HG02852 (cell line): ENCODE measurements at regions not wholly inside any gene's neighbourhood (a gene's known extent, or its start where the extent isn't known, plus 50 kb on each side); places are given as distances from the start of the nearest gene placed in this dataset.
A peak's percentile ranks its signal among the peaks of the same experiment; 100 is the strongest.

Experiments
- ATAC-seq: cut with Tn5 transposase; IDR thresholded peaks from one replicate; pipeline ENCODE4 v1.9.1; 2021; ENCODE audit warnings: mild to moderate bottlenecking, moderate library complexity; ENCODE audit not compliant: unreplicated experiment

GRCh38 chr4:38536716-38537115 lies 127.3 kb upstream of the KLF3 start:
- no peak for ATAC-seq

DNA sequence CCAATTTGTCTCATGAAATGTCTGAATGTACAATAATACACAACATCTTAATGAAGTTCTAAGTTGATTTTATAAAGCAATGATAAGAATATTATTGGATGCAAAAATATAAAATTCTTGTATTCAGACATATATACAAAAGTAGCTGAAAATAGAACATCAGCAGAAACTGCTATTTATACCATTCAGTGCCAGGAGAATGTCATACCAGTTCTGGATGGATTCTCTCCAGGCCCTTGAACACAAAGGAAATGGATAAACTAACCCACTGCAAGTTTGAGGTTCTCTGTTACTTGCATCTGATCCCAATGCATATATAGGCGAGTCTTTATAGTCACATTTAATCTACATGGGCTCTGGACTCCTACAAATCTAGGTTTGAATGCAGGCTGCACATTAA lies 126.3 kb upstream of the KLF3 start:
- ATAC-seq: no peak

- ATAC-seq: no peak
These were observed 125.5 kb upstream of the KLF3 start for GRCh38 chr4:38538517-38538916.

- no peak for ATAC-seq
These were observed 124.5 kb upstream of the KLF3 start for GRCh38 chr4:38539501-38539900.

DNA sequence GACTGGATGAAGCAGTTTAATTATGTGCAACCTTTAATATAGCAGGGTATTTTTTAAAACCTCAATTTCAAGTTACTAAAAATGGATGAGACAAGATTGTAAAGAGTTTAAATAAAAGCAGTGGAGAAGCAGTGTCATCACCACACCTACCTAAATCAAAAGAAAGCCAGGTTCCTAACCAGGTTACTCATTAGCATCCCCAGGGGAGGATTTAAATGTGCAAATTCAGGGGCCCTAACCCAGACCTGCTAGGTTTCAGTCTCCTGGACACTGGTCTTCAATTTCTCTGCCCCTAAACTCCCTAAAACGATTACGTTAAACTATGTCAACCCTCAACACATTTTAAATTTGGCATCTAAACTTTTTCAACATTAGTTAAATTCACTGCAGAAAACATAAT lies 116.9 kb upstream of the KLF3 start:
- ATAC-seq: no peak

DNA sequence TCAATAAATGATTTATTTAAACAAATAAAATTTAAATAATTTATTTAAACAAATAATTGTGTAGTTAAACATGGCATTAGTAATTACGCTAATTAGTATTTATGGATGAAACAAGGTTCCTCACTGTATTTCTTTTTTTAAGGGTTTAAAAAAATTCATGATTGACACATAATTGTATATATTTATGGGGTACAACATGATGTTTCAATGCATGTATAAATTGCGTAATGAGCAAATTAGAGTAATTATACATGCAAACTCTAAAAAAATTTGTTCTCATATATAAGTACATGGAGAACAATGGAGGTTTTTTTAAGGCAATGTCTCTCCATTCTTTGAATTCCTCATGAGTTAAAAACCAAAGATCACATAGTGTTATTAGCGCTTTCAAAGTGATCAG lies 115.7 kb upstream of the KLF3 start:
- ATAC-seq: no peak

DNA sequence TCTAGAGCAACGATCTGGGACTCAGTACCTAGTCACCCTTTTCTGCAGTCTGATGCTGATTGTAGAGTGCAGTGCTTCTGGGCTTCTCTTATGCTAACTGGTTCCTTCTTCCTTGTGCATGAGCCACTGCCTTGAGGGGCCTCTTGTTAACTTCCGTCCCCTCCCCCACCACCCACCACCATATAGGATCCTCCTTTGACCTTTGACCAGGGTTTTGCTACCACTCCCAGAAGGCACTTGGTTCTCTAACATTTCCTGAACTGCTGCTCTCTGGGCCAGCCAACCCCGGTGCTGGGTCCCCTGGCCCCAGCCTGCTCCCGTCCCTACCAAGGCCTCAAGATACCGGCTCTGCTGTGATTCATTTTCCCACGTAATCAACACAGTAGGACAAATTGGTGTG lies 104.6 kb upstream of the KLF3 start:
- no peak for ATAC-seq

- no peak for ATAC-seq
These were observed 103.7 kb upstream of the KLF3 start for GRCh38 chr4:38560340-38560739.

- ATAC-seq: peak; percentile 91
These were observed 103.0 kb upstream of the KLF3 start for GRCh38 chr4:38560768-38561558.

DNA sequence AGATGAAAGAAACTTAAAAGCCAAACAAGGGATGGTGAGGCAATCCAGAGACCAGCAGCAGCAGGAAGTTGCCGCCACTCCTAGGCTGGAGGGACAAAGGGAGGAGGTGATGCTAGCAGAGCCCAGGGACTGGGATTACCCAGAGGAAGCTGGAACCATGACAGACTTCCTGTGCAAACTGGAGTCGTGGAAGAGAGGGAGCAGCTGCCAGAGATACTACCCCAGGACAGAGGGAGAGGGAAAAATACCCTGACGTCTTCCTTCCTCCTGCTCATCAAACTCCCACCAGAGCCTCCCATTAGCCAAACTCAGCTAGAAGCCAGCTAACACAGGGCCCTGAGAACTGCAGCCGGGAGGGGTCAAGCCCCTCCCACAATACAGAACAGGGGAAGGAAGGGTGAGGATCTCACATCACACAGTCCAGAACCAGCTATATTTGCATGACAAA lies 101.2 kb upstream of the KLF3 start:
- ATAC-seq: no peak

- ATAC-seq: no peak
These were observed 100.1 kb upstream of the KLF3 start for GRCh38 chr4:38563707-38564495.

DNA sequence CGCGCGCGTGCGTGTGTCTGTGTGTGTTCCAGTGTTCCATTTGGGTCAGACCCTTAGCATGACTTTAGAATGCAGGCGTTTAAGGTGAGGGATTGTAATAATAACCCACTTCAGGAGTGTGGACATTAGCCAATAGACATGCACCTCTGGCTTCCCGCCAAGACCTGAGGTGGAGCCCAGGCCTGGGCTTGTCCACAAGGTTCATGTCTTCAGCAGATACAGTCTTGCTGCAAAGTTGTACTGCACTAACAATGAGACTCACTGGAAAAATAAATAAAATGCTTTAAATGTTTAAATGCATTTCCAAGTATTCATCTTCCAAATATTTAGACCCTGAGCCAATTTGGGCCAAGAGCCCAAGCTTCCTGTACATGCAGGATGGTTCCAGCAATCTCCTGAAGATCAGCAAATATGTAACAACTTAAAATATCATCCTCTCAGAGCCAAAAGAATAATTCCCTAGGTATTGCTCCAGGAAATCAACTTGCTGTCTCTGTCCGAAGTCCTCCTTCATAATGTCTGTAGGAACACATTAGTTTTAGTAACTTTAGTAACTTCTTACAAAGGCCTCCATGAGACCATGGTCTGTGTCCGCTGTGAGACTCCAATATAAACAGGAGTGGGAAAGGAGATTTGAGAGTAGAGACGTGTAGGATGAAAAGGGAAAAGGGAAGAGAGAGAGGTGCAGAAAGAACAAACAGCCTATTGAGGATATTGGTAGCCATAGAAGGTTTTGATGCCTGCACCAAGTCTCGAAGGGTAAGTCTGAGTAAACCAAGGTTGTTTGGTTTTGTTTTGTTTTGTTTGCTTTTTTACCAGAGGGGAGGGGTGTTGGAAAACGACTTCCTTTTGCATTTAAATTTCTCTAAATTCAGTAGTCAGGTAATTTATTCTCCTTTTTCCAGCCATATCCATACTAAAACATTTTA lies 98.5 kb upstream of the KLF3 start:
- no peak for ATAC-seq

GRCh38 chr4:38566806-38567398 lies 97.1 kb upstream of the KLF3 start:
- ATAC-seq: no peak

DNA sequence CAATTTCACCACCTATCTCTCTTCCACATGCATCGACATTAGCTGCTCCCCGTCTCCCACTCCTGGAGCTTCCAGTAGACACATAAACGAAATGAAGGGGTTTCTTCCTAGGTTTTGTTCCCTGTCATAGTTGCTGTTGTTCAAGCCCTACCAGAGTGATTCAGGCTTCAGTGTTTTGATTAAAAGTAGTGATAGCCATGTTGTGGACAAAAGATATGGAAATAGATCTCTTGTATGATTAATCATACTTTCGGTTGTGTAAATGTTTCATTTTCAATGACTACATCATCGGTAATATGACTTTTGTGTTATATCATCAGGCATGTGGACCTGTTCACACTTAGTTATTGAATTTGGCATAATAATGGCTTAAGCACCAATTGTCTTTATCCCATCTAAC lies 96.5 kb upstream of the KLF3 start:
- ATAC-seq: no peak

- no peak for ATAC-seq
These were observed 95.2 kb upstream of the KLF3 start for GRCh38 chr4:38568768-38569167.

DNA sequence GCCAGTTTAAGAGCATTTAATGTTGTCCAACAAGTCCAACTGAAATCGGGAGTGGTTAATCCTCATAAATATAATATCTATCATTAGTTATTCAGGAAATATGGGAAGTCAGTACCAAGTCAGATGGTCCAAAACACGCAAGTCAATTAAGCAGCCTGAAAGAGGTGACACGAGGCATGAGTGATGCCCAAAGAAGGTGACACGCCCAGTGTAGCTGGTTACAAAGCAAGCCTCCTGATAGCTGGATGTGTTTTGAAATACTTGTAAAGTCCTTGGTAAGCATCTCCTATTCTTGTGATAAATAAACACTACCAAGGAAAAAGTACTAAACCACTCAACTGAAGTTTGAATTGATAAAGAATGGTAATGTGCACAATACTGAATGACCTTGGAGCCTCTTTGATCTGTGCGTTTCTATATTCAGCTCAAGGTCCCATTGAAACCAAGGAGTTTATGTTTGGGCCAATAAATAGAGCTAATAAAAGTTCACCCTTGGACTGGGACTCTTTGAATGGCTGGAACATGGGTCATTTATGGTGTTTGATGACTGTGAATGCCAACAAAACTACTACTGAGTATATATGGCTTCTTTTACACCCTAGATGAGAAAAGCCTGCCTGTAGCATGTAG lies 93.2 kb upstream of the KLF3 start:
- no peak for ATAC-seq

GRCh38 chr4:38572793-38573192 lies 91.2 kb upstream of the KLF3 start:
- no peak for ATAC-seq

DNA sequence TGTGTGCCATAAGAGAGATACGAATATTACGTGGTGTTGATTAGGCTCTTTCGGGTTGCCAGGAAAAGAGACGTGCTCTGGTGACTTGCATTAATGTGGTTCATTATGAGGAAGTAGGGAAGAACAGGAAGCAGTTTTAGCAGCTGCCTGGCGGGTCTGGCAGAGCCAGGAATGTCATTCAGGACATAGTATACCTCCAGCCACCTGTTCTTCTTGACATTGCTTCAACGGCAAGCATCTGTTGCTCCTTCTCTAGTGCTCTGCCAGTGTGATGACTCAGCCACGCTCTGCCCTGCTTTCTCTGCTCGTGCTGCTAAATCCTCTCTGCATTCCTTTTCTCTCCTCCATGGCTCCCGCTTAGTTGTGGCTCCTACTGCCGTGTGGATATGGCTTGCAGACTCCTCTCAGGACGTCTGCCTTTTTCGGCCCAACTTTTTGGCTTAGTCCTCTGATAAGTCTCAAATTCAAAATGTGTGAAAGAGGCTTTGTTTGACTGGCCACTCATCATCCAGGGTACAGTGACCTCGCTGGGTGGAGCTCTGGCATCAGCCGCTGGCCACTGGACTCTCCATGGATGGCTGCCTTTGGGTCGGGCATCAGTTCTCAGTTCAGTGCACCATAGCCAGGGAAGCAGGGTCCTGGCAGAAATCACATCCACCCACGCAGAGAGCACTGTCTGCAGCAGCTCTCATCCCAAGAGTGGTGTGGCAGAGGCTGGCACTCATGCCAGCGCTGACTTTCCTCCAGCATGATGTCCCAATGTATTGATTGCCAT lies 89.3 kb upstream of the KLF3 start:
- ATAC-seq: no peak

GRCh38 chr4:38576767-38577166 lies 87.2 kb upstream of the KLF3 start:
- no peak for ATAC-seq

DNA sequence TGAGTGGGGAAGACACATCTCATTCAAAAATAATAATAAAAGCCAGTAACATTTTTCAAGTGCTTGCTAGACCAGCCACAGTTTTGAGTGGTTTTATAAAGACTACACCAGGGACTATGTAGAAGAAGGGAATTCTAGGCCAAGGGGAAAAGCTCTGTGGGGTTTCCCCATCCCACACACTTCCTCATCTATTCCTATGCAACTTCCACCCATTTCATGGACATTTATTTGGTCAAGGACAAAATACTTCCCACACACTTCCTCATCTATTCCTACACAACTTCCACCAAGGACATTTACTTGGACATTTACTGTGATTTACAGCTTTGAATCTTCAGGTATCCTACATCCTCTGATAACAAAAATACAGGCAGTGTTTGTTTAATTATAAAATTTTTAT lies 86.5 kb upstream of the KLF3 start:
- ATAC-seq: no peak
